ENCODE measurements at regions not wholly inside any gene's neighbourhood (a gene's known extent, or its start where the extent isn't known, plus 50 kb on each side); places are given as distances from the start of the nearest gene placed in this dataset.

DNA sequence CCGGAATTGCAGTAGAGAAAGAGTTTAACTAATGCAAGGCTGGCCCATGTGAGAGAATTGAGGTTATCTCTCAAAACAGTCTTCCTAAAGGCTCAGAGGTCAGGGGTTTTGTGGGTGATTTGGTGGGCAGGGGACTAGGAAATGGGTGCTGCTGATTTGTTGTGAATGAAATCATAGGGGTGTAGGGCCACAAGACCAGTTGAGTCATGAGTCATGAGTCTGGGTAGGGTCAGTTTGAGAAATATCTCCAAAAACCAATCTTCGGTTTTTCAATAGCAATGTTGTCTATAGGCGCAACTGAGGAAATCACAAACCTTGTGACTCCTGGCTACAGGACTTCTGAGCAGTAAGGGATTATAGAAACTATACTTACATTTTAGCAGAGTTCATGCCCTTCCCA, 460.0 kb upstream of the NRP1 start:
- TF ChIP-seq, protein P1, sequence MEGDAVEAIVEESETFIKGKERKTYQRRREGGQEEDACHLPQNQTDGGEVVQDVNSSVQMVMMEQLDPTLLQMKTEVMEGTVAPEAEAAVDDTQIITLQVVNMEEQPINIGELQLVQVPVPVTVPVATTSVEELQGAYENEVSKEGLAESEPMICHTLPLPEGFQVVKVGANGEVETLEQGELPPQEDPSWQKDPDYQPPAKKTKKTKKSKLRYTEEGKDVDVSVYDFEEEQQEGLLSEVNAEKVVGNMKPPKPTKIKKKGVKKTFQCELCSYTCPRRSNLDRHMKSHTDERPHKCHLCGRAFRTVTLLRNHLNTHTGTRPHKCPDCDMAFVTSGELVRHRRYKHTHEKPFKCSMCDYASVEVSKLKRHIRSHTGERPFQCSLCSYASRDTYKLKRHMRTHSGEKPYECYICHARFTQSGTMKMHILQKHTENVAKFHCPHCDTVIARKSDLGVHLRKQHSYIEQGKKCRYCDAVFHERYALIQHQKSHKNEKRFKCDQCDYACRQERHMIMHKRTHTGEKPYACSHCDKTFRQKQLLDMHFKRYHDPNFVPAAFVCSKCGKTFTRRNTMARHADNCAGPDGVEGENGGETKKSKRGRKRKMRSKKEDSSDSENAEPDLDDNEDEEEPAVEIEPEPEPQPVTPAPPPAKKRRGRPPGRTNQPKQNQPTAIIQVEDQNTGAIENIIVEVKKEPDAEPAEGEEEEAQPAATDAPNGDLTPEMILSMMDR (IDR thresholded peaks at IDR 0.05), result no peak
- TF ChIP-seq EZH2 (IDR thresholded peaks at IDR 0.05; ENCODE audit: borderline replicate concordance, insufficient read depth, low read depth, low read length, poor library complexity, severe bottlenecking), result no peak

All from B cell (primary cell).